OCI-LY7 (cell line): ENCODE measurements at regions not wholly inside any gene's neighbourhood (a gene's known extent, or its start where the extent isn't known, plus 50 kb on each side); places are given as distances from the start of the nearest gene placed in this dataset.

Experiments
- CTCF ChIP-seq: fragments of 200-600 bp; sonication (generic); conservative IDR thresholded peaks from 2 replicates; pipeline ENCODE4 v1.5.1; 2014; ENCODE audit warnings: mild to moderate bottlenecking, antibody characterized with exemption, low read length, moderate library complexity, mixed read lengths
- EZH2phosphoT487 ChIP-seq: fragments of 200-600 bp; sonication (generic); IDR thresholded peaks from 2 replicates; pipeline ENCODE4 v1.6.1; 2018; ENCODE audit warnings: low read depth, borderline replicate concordance, mild to moderate bottlenecking, mixed run types, antibody characterized with exemption, low read length, moderate library complexity, mixed read lengths

- TF ChIP-seq CTCF, result no peak
- TF ChIP-seq EZH2phosphoT487, result no peak
These were observed 136.5 kb upstream of the AADAT start for GRCh38 chr4:170226288-170226687.
